ENCODE measurements at regions not wholly inside any gene's neighbourhood (a gene's known extent, or its start where the extent isn't known, plus 50 kb on each side); places are given as distances from the start of the nearest gene placed in this dataset.

GRCh38 chr11:116257883-116258282, 514.9 kb downstream of the BUD13 start:
- no peak for TF ChIP-seq REST (IDR thresholded peaks at IDR 0.05; ENCODE audit: low read depth)
- TF ChIP-seq, protein P1, sequence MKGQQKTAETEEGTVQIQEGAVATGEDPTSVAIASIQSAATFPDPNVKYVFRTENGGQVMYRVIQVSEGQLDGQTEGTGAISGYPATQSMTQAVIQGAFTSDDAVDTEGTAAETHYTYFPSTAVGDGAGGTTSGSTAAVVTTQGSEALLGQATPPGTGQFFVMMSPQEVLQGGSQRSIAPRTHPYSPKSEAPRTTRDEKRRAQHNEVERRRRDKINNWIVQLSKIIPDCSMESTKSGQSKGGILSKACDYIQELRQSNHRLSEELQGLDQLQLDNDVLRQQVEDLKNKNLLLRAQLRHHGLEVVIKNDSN (IDR thresholded peaks at IDR 0.05) = no peak
- no peak for TF ChIP-seq EGR1 (IDR thresholded peaks at IDR 0.05)
- TF ChIP-seq TAF1 (IDR thresholded peaks at IDR 0.05; ENCODE audit: low read depth) = no peak
- no peak for TF ChIP-seq CEBPB (IDR thresholded peaks at IDR 0.05)
- TF ChIP-seq TCF12 (IDR thresholded peaks at IDR 0.05; ENCODE audit: low read depth) = no peak
- TF ChIP-seq NFIC (IDR thresholded peaks at IDR 0.05) = no peak
- TF ChIP-seq FOXM1 (IDR thresholded peaks at IDR 0.05; ENCODE audit: borderline replicate concordance, low read depth) = no peak
- TF ChIP-seq ZBTB7A (IDR thresholded peaks at IDR 0.05; ENCODE audit: low read depth) = no peak
- no peak for TF ChIP-seq RAD21 (IDR thresholded peaks at IDR 0.05; ENCODE audit: low read depth)
- TF ChIP-seq, protein P2, sequence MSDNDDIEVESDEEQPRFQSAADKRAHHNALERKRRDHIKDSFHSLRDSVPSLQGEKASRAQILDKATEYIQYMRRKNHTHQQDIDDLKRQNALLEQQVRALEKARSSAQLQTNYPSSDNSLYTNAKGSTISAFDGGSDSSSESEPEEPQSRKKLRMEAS (IDR thresholded peaks at IDR 0.05) = no peak
- no peak for TF ChIP-seq EP300 (IDR thresholded peaks at IDR 0.05; ENCODE audit: borderline replicate concordance)
- no peak for TF ChIP-seq CREB1 (IDR thresholded peaks at IDR 0.05; ENCODE audit: low read depth)

- TF ChIP-seq EGR1 (IDR thresholded peaks at IDR 0.05) = no peak
- TF ChIP-seq, protein P1 (IDR thresholded peaks at IDR 0.05) = peak; percentile 88
These were observed 515.7 kb downstream of the BUD13 start for GRCh38 chr11:116257092-116257491.

- TF ChIP-seq YY1 (IDR thresholded peaks at IDR 0.05; ENCODE audit: low read depth) (no peak), CREB1 (IDR thresholded peaks at IDR 0.05; ENCODE audit: low read depth) (no peak), REST (IDR thresholded peaks at IDR 0.05; ENCODE audit: low read depth) (no peak), ZBTB7A (IDR thresholded peaks at IDR 0.05; ENCODE audit: low read depth) (no peak), EP300 (IDR thresholded peaks at IDR 0.05; ENCODE audit: borderline replicate concordance) (no peak), TEAD4 (IDR thresholded peaks at IDR 0.05) (no peak), TCF12 (IDR thresholded peaks at IDR 0.05; ENCODE audit: low read depth) (no peak), RAD21 (IDR thresholded peaks at IDR 0.05; ENCODE audit: low read depth) (no peak), CEBPB (IDR thresholded peaks at IDR 0.05) (no peak), NFIC (IDR thresholded peaks at IDR 0.05) (no peak), FOXM1 (IDR thresholded peaks at IDR 0.05; ENCODE audit: borderline replicate concordance, low read depth) (no peak), EGR1 (IDR thresholded peaks at IDR 0.05) (no peak), TAF1 (IDR thresholded peaks at IDR 0.05; ENCODE audit: low read depth) (no peak)
- TF ChIP-seq, protein P1 (IDR thresholded peaks at IDR 0.05) = no peak
- TF ChIP-seq, protein P2 (IDR thresholded peaks at IDR 0.05) = no peak
These were observed 516.6 kb downstream of the BUD13 start for GRCh38 chr11:116256215-116256614.

DNA sequence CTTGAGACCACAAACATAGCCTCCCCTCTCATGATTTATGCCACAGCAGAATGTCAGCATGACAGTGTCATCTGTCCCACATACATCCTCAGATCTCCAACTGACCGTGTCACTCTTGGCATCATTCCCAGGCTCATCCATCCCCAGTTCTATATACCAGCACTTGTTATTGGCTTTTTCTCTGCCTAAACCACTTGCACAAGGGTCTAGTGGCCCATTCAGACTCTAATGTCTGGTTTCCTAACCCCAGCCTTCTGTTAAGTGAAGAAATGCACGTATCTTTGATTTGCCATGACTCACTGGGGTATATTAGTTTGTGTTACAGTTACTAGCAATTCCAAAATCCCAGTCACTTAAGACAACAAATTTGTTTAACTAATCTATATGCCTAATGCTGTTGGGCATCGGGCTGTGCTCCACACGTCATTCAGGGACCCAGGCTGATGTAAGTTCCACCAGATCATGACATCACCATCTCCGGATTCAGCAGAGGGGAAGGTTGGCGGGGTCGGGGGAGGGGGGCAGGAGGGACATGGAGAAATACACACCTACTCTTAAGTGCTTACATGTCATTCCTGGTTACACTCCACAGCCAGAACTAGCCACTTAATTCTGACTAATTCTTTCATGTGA, 517.4 kb downstream of the BUD13 start:
- TF ChIP-seq FOXM1 (IDR thresholded peaks at IDR 0.05; ENCODE audit: borderline replicate concordance, low read depth) (no peak), YY1 (IDR thresholded peaks at IDR 0.05; ENCODE audit: low read depth) (no peak), RAD21 (IDR thresholded peaks at IDR 0.05; ENCODE audit: low read depth) (no peak), CREB1 (IDR thresholded peaks at IDR 0.05; ENCODE audit: low read depth) (no peak), EGR1 (IDR thresholded peaks at IDR 0.05) (no peak), TCF12 (IDR thresholded peaks at IDR 0.05; ENCODE audit: low read depth) (no peak), ZBTB7A (IDR thresholded peaks at IDR 0.05; ENCODE audit: low read depth) (no peak), TEAD4 (IDR thresholded peaks at IDR 0.05) (no peak), EP300 (IDR thresholded peaks at IDR 0.05; ENCODE audit: borderline replicate concordance) (no peak), NFIC (IDR thresholded peaks at IDR 0.05) (no peak), TAF1 (IDR thresholded peaks at IDR 0.05; ENCODE audit: low read depth) (no peak), REST (IDR thresholded peaks at IDR 0.05; ENCODE audit: low read depth) (no peak)
- TF ChIP-seq, protein P1 (IDR thresholded peaks at IDR 0.05) = no peak
- TF ChIP-seq, protein P2 (IDR thresholded peaks at IDR 0.05) = no peak

All from Ishikawa (cell line).